Thyroid gland (tissue), 4 donors: ENCODE measurements at regions not wholly inside any gene's neighbourhood (a gene's known extent, or its start where the extent isn't known, plus 50 kb on each side); places are given as distances from the start of the nearest gene placed in this dataset.

Experiments used
- DNase-seq, 2 donors: peaks; one replicate each; pipeline ENCODE4 v3.0.0-alpha.2; 2019
- H3K27ac ChIP-seq, 3 donors: fragments of 200-600 bp; sonication (generic); 1 replicate in 2 of 3; 2 replicates in 1 of 3; pipeline ENCODE4 v1.5.1; 2016 to 2019; ENCODE audit warnings: mild to moderate bottlenecking in 1 of 3, moderate library complexity in 1 of 3
- H3K27me3 ChIP-seq: fragments of 200-600 bp; sonication (generic); one replicate; pipeline ENCODE4 v1.5.1; 2019
- H3K36me3 ChIP-seq, 2 donors: fragments of 200-600 bp; sonication (generic); one replicate each; pipeline ENCODE4 v1.5.1; 2016 to 2019
- H3K4me1 ChIP-seq, 2 donors: fragments of 200-600 bp; sonication (generic); one replicate each; pipeline ENCODE4 v1.5.1; 2017 to 2019
- H3K4me3 ChIP-seq, 3 donors: fragments of 200-600 bp; sonication (generic); replicated peaks in 1 of 3; 1 replicate in 2 of 3; 2 replicates in 1 of 3; pipeline ENCODE4 v1.5.1; 2016; ENCODE audit warnings: mild to moderate bottlenecking in 1 of 3
- H3K9me3 ChIP-seq: fragments of 200-600 bp; sonication (generic); one replicate; pipeline ENCODE4 v1.5.1; 2017
- CTCF ChIP-seq, 6 experiments: fragments of 200-600 bp in 3 of 6; fragments of 450-650 bp in 3 of 6; sonication (generic) in 3 of 6; IDR thresholded peaks; one replicate each; pipeline ENCODE4 v1.5.1; 2016 to 2019; ENCODE audit warnings: antibody characterized with exemption in 6 of 6, mild to moderate bottlenecking in 2 of 6, inconsistent platforms in 1 of 6, moderate library complexity in 1 of 6
- POLR2A ChIP-seq, 2 donors: fragments of 450-650 bp; IDR thresholded peaks; one replicate each; pipeline ENCODE4 v1.6.1; 2017; ENCODE audit warnings: antibody characterized with exemption in 2 of 2, mild to moderate bottlenecking in 2 of 2, moderate library complexity in 1 of 2
- WGBS, 2 donors: methylation state at CpG; one replicate each; pipeline ENCODE4 v1.1.5; 2017; 5-methylcytosine and 5-hydroxymethylcytosine counted together
- intact Hi-C: fragments of 100-400 bp; cut with DNase I; formaldehyde crosslinking; loops from one replicate; pipeline ENCODE4 v1.15.1; 2023

- Histone ChIP-seq H3K4me3 (no peak overlapping the region), H3K27ac (no peak overlapping the region), H3K27me3 (no peaks in the 10 kb centered on the region), H3K36me3 (no peaks in the 10 kb centered on the region), H3K9me3 (no peaks in the 10 kb centered on the region), H3K4me1 (no peaks in the 10 kb centered on the region)
- intact Hi-C loops = no loop called here
- WGBS, 2 donors = 92 to 96% methylated on average over 2 of the region's 2 CpGs
- no peak for DNase-seq
- no peak for TF ChIP-seq CTCF (IDR thresholded peaks at IDR 0.05)
- no peak for TF ChIP-seq POLR2A (IDR thresholded peaks at IDR 0.05)
Measured at GRCh38 chr7:34401776-34402175, 256.2 kb upstream of the NPSR1 start.

- Histone ChIP-seq H3K27me3 (no peaks in the 10 kb centered on the region), H3K27ac (no peak overlapping the region), H3K4me3 (no peak overlapping the region), H3K4me1 (no peaks in the 10 kb centered on the region), H3K9me3 (no peaks in the 10 kb centered on the region), H3K36me3 (no peaks in the 10 kb centered on the region)
- WGBS, 2 donors = 66 to 71% methylated on average over 5 of the region's 5 CpGs
- intact Hi-C loops = no loop called here
- TF ChIP-seq POLR2A (IDR thresholded peaks at IDR 0.05) (no peak), CTCF (IDR thresholded peaks at IDR 0.05) (no peak)
- no peak for DNase-seq
Measured at GRCh38 chr7:34406848-34407530, 251.0 kb upstream of the NPSR1 start.

GRCh38 chr7:34407586-34407985, 250.4 kb upstream of the NPSR1 start:
- Histone ChIP-seq H3K9me3 (no peaks in the 10 kb centered on the region), H3K4me3 (no peak overlapping the region), H3K36me3 (no peaks in the 10 kb centered on the region), H3K27me3 (no peaks in the 10 kb centered on the region), H3K27ac (no peak overlapping the region), H3K4me1 (no peaks in the 10 kb centered on the region)
- DNase-seq = no peak
- intact Hi-C loops = no loop called here
- TF ChIP-seq CTCF (IDR thresholded peaks at IDR 0.05) = no peak
- no peak for TF ChIP-seq POLR2A (IDR thresholded peaks at IDR 0.05)
- 81 to 83% methylated on average over 2 of the region's 2 CpGs for WGBS, 2 donors

GRCh38 chr7:34417781-34418180, 240.2 kb upstream of the NPSR1 start:
- no peaks in the 10 kb centered on the region for H3K9me3 ChIP-seq
- intact Hi-C loops = no loop called here
- no peak for DNase-seq
- H3K36me3 ChIP-seq = no peaks in the 10 kb centered on the region
- no peak overlapping the region for H3K27ac ChIP-seq
- no peak overlapping the region for H3K4me3 ChIP-seq
- TF ChIP-seq CTCF (IDR thresholded peaks at IDR 0.05) = no peak
- no peak for TF ChIP-seq POLR2A (IDR thresholded peaks at IDR 0.05)
- H3K4me1 ChIP-seq = no peaks in the 10 kb centered on the region
- H3K27me3 ChIP-seq = no peaks in the 10 kb centered on the region
- 58 to 65% methylated on average over 3 of the region's 3 CpGs for WGBS, 2 donors

GRCh38 chr7:34421526-34421925, 236.5 kb upstream of the NPSR1 start:
- H3K4me3 ChIP-seq = no peak overlapping the region
- intact Hi-C loops = no loop called here
- 56 to 58% methylated on average over 1 of the region's 1 CpG for WGBS, 2 donors
- TF ChIP-seq POLR2A (IDR thresholded peaks at IDR 0.05) (no peak), CTCF (IDR thresholded peaks at IDR 0.05) (no peak)
- H3K9me3 ChIP-seq = no peaks in the 10 kb centered on the region
- H3K4me1 ChIP-seq = no peaks in the 10 kb centered on the region
- H3K36me3 ChIP-seq = no peaks in the 10 kb centered on the region
- no peak for DNase-seq
- no peak overlapping the region for H3K27ac ChIP-seq
- H3K27me3 ChIP-seq = no peaks in the 10 kb centered on the region
